ENCODE measurements at regions not wholly inside any gene's neighbourhood (a gene's known extent, or its start where the extent isn't known, plus 50 kb on each side); places are given as distances from the start of the nearest gene placed in this dataset.
A peak's percentile ranks its signal among the peaks of the same experiment; 100 is the strongest.

DNA sequence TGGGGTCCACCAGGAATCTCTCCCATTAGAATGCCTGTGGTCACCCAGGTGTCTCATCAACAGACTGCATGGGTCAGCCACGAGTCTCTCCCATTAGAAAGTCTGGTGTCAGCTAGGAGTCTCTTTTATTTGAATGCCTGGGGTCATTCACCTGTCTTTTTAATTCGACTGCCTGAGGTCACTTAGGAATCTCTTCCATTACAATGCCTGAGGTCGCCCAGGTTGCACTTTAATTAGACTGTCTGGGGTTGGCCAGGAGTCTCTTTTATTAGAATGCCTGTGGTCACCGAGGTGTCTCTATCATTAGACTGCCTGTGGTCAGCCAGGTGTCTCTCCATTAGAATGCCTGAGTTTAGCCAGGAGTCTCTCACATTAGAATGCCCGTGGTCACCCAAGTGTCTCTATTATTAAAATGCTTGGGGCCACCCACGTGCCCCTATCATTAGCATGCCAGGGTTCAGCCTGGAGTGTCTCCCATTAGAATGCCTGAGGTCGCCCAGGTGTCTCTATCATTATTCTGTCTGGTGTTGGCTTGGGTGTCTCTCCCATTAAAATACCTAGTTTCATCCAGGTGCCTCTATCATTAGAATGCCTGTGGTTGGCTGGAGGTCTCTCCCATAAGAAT is 1474.3 kb downstream of the UQCRFS1 start:
- H3K4me3 ChIP-seq: no peak overlapping the region
- TF ChIP-seq, protein P1, sequence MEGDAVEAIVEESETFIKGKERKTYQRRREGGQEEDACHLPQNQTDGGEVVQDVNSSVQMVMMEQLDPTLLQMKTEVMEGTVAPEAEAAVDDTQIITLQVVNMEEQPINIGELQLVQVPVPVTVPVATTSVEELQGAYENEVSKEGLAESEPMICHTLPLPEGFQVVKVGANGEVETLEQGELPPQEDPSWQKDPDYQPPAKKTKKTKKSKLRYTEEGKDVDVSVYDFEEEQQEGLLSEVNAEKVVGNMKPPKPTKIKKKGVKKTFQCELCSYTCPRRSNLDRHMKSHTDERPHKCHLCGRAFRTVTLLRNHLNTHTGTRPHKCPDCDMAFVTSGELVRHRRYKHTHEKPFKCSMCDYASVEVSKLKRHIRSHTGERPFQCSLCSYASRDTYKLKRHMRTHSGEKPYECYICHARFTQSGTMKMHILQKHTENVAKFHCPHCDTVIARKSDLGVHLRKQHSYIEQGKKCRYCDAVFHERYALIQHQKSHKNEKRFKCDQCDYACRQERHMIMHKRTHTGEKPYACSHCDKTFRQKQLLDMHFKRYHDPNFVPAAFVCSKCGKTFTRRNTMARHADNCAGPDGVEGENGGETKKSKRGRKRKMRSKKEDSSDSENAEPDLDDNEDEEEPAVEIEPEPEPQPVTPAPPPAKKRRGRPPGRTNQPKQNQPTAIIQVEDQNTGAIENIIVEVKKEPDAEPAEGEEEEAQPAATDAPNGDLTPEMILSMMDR (IDR thresholded peaks at IDR 0.05): no peak
- TF ChIP-seq POLR2A (IDR thresholded peaks at IDR 0.05) (no peak), POLR2AphosphoS5 (IDR thresholded peaks at IDR 0.05) (no peak)
- no peaks in the 10 kb centered on the region for H3K36me3 ChIP-seq
- H3K4me1 ChIP-seq: no peaks in the 10 kb centered on the region
- intact Hi-C loops (cut with DNase I; ENCODE audit: low total_unique reads): no loop called here
- no peaks in the 10 kb centered on the region for H3K27me3 ChIP-seq
- H3K9me3 ChIP-seq: peaks cover under 1 to 13% of the 10 kb centered on the region in 2 donors
- H3K27ac ChIP-seq: no peak overlapping the region
- peak in 1 of 2 donors; percentile 10 for DNase-seq (ENCODE audit: low spot score in 2 of 2)

DNA sequence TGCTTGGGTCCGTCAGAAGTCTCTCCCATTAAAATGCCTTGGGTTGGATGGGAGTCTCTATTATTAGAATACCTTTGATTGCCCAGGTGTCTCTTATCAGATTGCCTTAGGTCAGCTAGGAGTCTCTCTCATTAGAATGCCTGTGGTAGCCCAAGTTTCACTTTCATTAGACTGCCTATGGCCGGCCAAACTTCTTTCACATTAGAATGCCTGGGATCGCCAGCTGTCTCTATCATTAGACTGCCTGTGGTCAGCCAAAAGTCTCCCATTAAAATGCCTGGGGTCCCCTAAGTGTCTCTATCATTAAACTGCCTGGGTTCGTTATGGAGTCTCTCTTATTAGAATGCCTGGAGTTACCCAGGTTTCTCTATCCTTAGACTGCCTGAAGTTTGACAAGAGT is 1476.7 kb downstream of the UQCRFS1 start:
- no peak for DNase-seq (ENCODE audit: low spot score in 2 of 2)
- intact Hi-C loops (cut with DNase I; ENCODE audit: low total_unique reads): no loop called here
- H3K4me1 ChIP-seq: no peaks in the 10 kb centered on the region
- peaks cover 13 to 21% of the 10 kb centered on the region in 2 donors for H3K9me3 ChIP-seq
- no peaks in the 10 kb centered on the region for H3K27me3 ChIP-seq
- no peak overlapping the region for H3K27ac ChIP-seq
- TF ChIP-seq POLR2A (IDR thresholded peaks at IDR 0.05) (no peak), POLR2AphosphoS5 (IDR thresholded peaks at IDR 0.05) (no peak)
- TF ChIP-seq, protein P1 (IDR thresholded peaks at IDR 0.05): no peak
- no peak overlapping the region for H3K4me3 ChIP-seq
- H3K36me3 ChIP-seq: no peaks in the 10 kb centered on the region

DNA sequence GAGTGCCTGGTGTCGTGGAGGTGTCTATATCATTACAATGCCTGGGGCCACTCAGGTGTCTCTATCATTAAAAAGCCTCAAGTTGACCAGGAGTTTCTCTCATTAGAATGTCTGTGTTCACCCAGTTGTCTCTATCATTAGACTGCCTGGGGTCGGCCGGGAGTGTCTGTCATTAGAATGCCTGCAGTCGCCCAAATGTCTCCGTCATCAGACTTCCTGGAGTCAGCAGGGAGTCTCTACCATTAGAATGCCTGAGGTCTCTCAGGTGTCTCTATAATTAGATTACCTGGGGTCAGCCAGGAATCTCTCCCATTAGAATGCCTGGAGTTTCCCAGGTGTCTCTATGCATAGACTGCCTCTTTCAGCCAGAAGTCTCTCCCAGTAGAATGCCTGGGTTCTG is 1477.6 kb downstream of the UQCRFS1 start:
- peak in 1 of 2 donors; percentile 4 for DNase-seq (ENCODE audit: low spot score in 2 of 2)
- Histone ChIP-seq H3K27ac (no peak overlapping the region), H3K9me3 (peaks cover 13 to 24% of the 10 kb centered on the region in 2 donors), H3K36me3 (no peaks in the 10 kb centered on the region), H3K27me3 (no peaks in the 10 kb centered on the region), H3K4me1 (no peaks in the 10 kb centered on the region), H3K4me3 (no peak overlapping the region)
- TF ChIP-seq, protein P1 (IDR thresholded peaks at IDR 0.05): no peak
- TF ChIP-seq POLR2AphosphoS5 (IDR thresholded peaks at IDR 0.05): no peak
- TF ChIP-seq POLR2A (IDR thresholded peaks at IDR 0.05): no peak
- intact Hi-C loops (cut with DNase I; ENCODE audit: low total_unique reads): no loop called here

DNA sequence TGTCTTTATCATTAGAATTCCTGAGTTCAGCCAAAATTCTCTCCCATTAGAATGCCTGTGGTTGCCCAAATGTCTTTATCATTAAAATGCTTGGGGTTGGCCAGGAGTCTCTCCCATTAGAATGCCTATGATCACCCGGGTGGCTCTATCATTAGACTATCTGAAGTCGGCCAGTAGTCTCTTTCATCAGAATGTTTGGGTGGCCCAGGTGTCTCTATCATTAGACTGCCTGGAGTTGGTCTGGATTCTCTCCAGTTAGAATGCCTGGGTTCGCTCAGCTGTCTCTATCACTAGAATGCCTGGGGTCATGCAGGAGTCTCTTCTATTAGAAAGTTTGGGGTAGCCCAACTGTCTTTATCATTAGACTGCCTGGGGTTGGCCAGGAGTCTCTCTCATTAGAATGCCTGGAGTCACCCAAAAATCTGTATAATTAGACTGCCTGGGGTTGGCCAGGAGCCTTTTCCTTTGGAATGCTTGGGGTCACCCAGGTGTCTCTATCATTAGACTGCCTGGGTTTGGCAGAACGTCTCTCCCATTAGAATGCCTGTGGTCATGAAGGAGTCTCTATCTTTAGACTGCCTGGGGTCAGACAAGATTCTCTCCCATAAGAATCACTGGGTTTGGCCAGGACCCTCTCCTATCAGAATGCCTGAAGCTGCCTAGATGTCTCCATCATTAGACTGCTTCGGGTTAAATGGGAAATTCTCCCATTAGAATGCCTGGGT is 1478.3 kb downstream of the UQCRFS1 start:
- no peaks in the 10 kb centered on the region for H3K27me3 ChIP-seq
- DNase-seq (ENCODE audit: low spot score in 2 of 2): no peak
- peaks cover 13 to 24% of the 10 kb centered on the region in 2 donors for H3K9me3 ChIP-seq
- H3K4me3 ChIP-seq: no peak overlapping the region
- TF ChIP-seq POLR2A (IDR thresholded peaks at IDR 0.05) (no peak), POLR2AphosphoS5 (IDR thresholded peaks at IDR 0.05) (no peak)
- TF ChIP-seq, protein P1 (IDR thresholded peaks at IDR 0.05): no peak
- no peaks in the 10 kb centered on the region for H3K4me1 ChIP-seq
- intact Hi-C loops (cut with DNase I; ENCODE audit: low total_unique reads): no loop called here
- H3K27ac ChIP-seq: no peak overlapping the region
- H3K36me3 ChIP-seq: no peaks in the 10 kb centered on the region

DNA sequence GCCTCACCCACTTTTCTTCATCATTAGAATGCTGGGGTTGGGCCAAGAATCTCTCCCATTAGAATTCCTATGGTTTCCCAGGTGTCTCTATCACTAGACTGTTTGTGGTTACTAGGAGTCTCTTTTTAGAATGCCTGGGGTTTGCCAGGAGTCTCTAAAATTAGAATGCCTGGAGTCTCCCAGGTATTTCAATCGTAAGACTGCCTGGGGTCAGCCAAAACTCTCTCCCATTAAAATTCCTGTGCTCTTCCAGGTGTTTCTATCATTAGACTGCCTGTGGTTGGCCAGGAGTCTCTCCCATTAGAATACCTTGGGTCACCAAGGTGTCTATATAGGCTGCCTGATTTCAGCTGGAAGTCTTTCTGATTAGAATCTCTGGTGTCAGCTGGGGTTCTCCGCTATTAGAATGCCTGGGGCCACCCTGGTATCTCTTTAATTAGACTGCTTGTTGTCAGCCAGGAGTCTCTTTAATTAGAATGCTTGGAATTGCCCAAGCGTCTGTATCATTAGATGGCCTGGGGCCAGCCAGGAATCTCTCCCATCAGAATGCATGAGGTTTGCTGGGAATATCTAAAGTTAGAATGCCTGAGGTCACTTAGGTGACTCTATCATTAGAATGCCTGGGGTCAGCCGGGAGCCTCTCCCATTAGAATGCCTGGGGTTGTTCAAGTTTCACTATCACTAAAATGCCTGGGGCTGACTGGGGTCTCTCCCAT is 1479.2 kb downstream of the UQCRFS1 start:
- no peaks in the 10 kb centered on the region for H3K27me3 ChIP-seq
- intact Hi-C loops (cut with DNase I; ENCODE audit: low total_unique reads): no loop called here
- TF ChIP-seq, protein P1 (IDR thresholded peaks at IDR 0.05): no peak
- TF ChIP-seq POLR2A (IDR thresholded peaks at IDR 0.05): no peak
- TF ChIP-seq POLR2AphosphoS5 (IDR thresholded peaks at IDR 0.05): no peak
- DNase-seq (ENCODE audit: low spot score in 2 of 2): peak in 1 of 2 donors; percentile 5
- H3K36me3 ChIP-seq: no peaks in the 10 kb centered on the region
- no peak overlapping the region for H3K4me3 ChIP-seq
- peaks cover 18 to 33% of the 10 kb centered on the region in 2 donors for H3K9me3 ChIP-seq
- no peaks in the 10 kb centered on the region for H3K4me1 ChIP-seq
- H3K27ac ChIP-seq: no peak overlapping the region
